Left forelimb (tissue), 1 donor: ENCODE measurements at regions not wholly inside any gene's neighbourhood (a gene's known extent, or its start where the extent isn't known, plus 50 kb on each side); places are given as distances from the start of the nearest gene placed in this dataset.
"Not testable (repeated sequence)": the region's sequence is repeated elsewhere in the genome, so short reads cannot be mapped to it uniquely, and the experiment has no call there.

Experiments
- DNase-seq: peaks from one replicate; pipeline ENCODE4 v3.0.0-alpha.2; 2018; ENCODE audit warnings: low spot score

- DNase-seq: no peak
Measured at GRCh38 chr14:103231376-103232019, 102.5 kb upstream of the EIF5 start.

GRCh38 chr14:103232031-103232808, 101.8 kb upstream of the EIF5 start:
- DNase-seq: no peak

- DNase-seq: no peak
Measured at GRCh38 chr14:103232831-103233319, 101.2 kb upstream of the EIF5 start.

GRCh38 chr14:103233328-103233727, 100.7 kb upstream of the EIF5 start:
- DNase-seq: no peak

- DNase-seq: not testable (repeated sequence)
Measured at GRCh38 chr14:103234826-103235225, 99.2 kb upstream of the EIF5 start.

- not testable (repeated sequence) for DNase-seq
Measured at GRCh38 chr14:103235506-103235905, 98.5 kb upstream of the EIF5 start.

- no peak for DNase-seq
Measured at GRCh38 chr14:103239751-103240150, 94.3 kb upstream of the EIF5 start.

GRCh38 chr14:103241531-103241930, 92.5 kb upstream of the EIF5 start:
- no peak for DNase-seq

GRCh38 chr14:103243764-103244737, 90.0 kb upstream of the EIF5 start:
- DNase-seq: no peak

- DNase-seq: not testable (repeated sequence)
Measured at GRCh38 chr14:103245624-103246031, 88.4 kb upstream of the EIF5 start.

GRCh38 chr14:103246070-103246469, 88.0 kb upstream of the EIF5 start:
- DNase-seq: no peak

- no peak for DNase-seq
Measured at GRCh38 chr14:103247169-103247606, 86.8 kb upstream of the EIF5 start.

- no peak for DNase-seq
Measured at GRCh38 chr14:103250181-103250580, 83.9 kb upstream of the EIF5 start.

GRCh38 chr14:103250874-103251273, 83.2 kb upstream of the EIF5 start:
- DNase-seq: no peak

- DNase-seq: no peak
Measured at GRCh38 chr14:103255555-103255954, 78.5 kb upstream of the EIF5 start.

- DNase-seq: no peak
Measured at GRCh38 chr14:103256406-103256805, 77.6 kb upstream of the EIF5 start.

- no peak for DNase-seq
Measured at GRCh38 chr14:103257211-103257962, 76.7 kb upstream of the EIF5 start.

- no peak for DNase-seq
Measured at GRCh38 chr14:103258211-103258610, 75.8 kb upstream of the EIF5 start.

GRCh38 chr14:103259184-103259583, 74.9 kb upstream of the EIF5 start:
- DNase-seq: no peak

- DNase-seq: no peak
Measured at GRCh38 chr14:103259801-103260628, 74.0 kb upstream of the EIF5 start.
